Neural cell (in vitro differentiated cells): ENCODE measurements at regions not wholly inside any gene's neighbourhood (a gene's known extent, or its start where the extent isn't known, plus 50 kb on each side); places are given as distances from the start of the nearest gene placed in this dataset.

ENCODE experiments used
- H2AFZ ChIP-seq: fragments of 200-600, 300-800 bp; sonication (generic), shearing (Covaris generic); 2 replicates; pipeline ENCODE4 v1.6.0; 2014; ENCODE audit warnings: low read depth, mild to moderate bottlenecking, antibody characterized with exemption, low read length, moderate library complexity
- H3F3A ChIP-seq: fragments of 200-600 bp; shearing (Covaris generic); 2 replicates; pipeline ENCODE4 v1.6.1; 2016; ENCODE audit warnings: mild to moderate bottlenecking, moderate library complexity, mixed read lengths, antibody characterized with exemption, low read length; ENCODE audit not compliant: insufficient read depth, poor library complexity, severe bottlenecking
- H3K27ac ChIP-seq: fragments of 200-600, 300-800 bp; sonication (generic), shearing (Covaris generic); 2 replicates; pipeline ENCODE4 v1.5.1; 2014; ENCODE audit warnings: mild to moderate bottlenecking, low read length, moderate library complexity
- H3K27me3 ChIP-seq: fragments of 300-800, 200-600 bp; sonication (generic), shearing (Covaris generic); 2 replicates; pipeline ENCODE4 v1.6.0; 2014; ENCODE audit warnings: mild to moderate bottlenecking, low read depth, low read length, moderate library complexity; ENCODE audit not compliant: insufficient read depth
- H3K36me3 ChIP-seq: fragments of 300-800, 200-600 bp; sonication (generic), shearing (Covaris generic); 2 replicates; pipeline ENCODE4 v1.5.1; 2014; ENCODE audit warnings: mild to moderate bottlenecking, antibody characterized with exemption, low read length, moderate library complexity; ENCODE audit not compliant: insufficient read depth
- H3K4me2 ChIP-seq: fragments of 300-800, 200-600 bp; sonication (generic), shearing (Covaris generic); 2 replicates; pipeline ENCODE4 v1.6.0; 2014; ENCODE audit warnings: mild to moderate bottlenecking, low read length
- H3K4me3 ChIP-seq: fragments of 300-800, 200-600 bp; sonication (generic), shearing (Covaris generic); 2 replicates; pipeline ENCODE4 v1.5.1; 2014; ENCODE audit warnings: mild to moderate bottlenecking, low read length, moderate library complexity
- H3K79me2 ChIP-seq: fragments of 200-600 bp; shearing (Covaris generic); replicated peaks from 2 replicates; pipeline ENCODE4 v1.6.0; 2014; ENCODE audit warnings: mild to moderate bottlenecking, low read length, moderate library complexity; ENCODE audit not compliant: insufficient read depth
- H3K9ac ChIP-seq: fragments of 300-800, 200-600 bp; sonication (generic), shearing (Covaris generic); 2 replicates; pipeline ENCODE4 v1.6.1; 2016; ENCODE audit warnings: mild to moderate bottlenecking, low read length, mixed read lengths
- H3K9me2 ChIP-seq: fragments of 200-600 bp; shearing (Covaris generic); 2 replicates; pipeline ENCODE4 v1.6.1; 2016; ENCODE audit warnings: mild to moderate bottlenecking, low read length, mixed read lengths; ENCODE audit not compliant: insufficient read depth
- H3K9me3 ChIP-seq: fragments of 200-600, 300-800 bp; sonication (generic), shearing (Covaris generic); 2 replicates; pipeline ENCODE4 v1.6.1; 2016; ENCODE audit warnings: mild to moderate bottlenecking, mixed run types, low read length, moderate library complexity, mixed read lengths
- H4K20me1 ChIP-seq: fragments of 200-600 bp; shearing (Covaris generic); 2 replicates; pipeline ENCODE4 v1.6.1; 2016; ENCODE audit warnings: mild to moderate bottlenecking, mixed run types; ENCODE audit not compliant: insufficient read depth
- EP300 ChIP-seq: fragments of 450-650 bp; conservative IDR thresholded peaks from 2 replicates; pipeline ENCODE4 v1.6.1; 2014; ENCODE audit warnings: antibody characterized with exemption, mild to moderate bottlenecking, moderate library complexity; ENCODE audit not compliant: poor library complexity, severe bottlenecking
- MXI1 ChIP-seq: fragments of 450-650 bp; conservative IDR thresholded peaks from 2 replicates; pipeline ENCODE4 v1.6.1; 2014; ENCODE audit warnings: antibody characterized with exemption, mild to moderate bottlenecking; ENCODE audit not compliant: poor library complexity, severe bottlenecking
- POLR2AphosphoS5 ChIP-seq: IDR thresholded peaks from 2 replicates; pipeline ENCODE4 v1.6.1; 2012
- RAD21 ChIP-seq: fragments of 450-650 bp; conservative IDR thresholded peaks from 2 replicates; pipeline ENCODE4 v1.6.1; 2014; ENCODE audit warnings: antibody characterized with exemption, mild to moderate bottlenecking, moderate library complexity
- SMC3 ChIP-seq: fragments of 450-650 bp; conservative IDR thresholded peaks from 2 replicates; pipeline ENCODE4 v1.6.1; 2014; ENCODE audit warnings: antibody characterized with exemption, mild to moderate bottlenecking, moderate library complexity; ENCODE audit not compliant: poor library complexity
- TAF1 ChIP-seq: IDR thresholded peaks from 2 replicates; pipeline ENCODE4 v1.6.1; 2012; ENCODE audit warnings: low read depth
- TF ChIP-seq, protein P1 (sequence below): IDR thresholded peaks from 2 replicates; pipeline ENCODE4 v1.6.1; 2012; ENCODE audit warnings: borderline replicate concordance

DNA sequence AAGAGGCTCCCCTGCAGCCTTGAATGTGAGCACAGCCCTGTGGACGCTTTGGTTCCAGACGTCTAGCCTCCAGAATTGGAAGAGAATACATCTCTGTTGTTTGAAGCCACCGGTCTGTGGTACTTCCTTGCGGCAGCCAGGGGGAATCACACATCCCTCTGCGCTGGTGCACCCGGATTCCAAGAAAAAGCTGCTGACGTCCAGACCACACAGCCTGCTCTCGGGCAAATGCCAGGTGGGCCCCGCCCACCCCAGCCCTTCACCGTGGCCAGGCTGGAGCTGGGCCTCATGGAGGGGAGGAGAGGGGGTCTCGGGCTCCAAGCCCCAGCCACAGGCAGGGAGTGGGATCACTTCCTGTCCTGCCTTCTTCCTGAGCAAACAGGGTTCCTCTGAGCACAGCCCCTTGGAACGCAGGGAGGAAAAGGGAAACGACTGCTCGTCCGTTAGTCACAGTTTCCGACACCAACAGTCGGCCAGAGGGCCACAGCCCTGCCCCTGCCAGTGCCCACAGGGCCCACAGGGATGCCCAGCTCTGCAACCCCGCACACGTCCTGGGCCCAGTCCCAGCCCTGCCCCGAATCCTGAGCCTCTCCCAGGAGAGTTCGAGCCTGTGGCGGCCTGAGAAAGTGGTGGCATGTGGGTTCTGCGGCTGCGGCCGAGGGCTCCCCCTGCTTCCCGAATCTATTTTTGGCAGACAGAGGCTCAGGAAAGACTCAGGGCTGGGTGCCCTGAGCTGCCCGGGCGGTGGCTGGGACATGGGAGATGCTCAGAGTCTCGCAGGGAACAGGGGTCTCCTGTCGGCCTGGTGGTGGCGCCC, 85.3 kb downstream of the RFLNA start:
- no peak overlapping the region for H3K4me2 ChIP-seq
- TF ChIP-seq SMC3 (peak; percentile 39), MXI1 (no peak), RAD21 (peak; percentile 41), TAF1 (no peak)
- no peaks in the 10 kb centered on the region for H3K27me3 ChIP-seq
- no peaks in the 10 kb centered on the region for H3K79me2 ChIP-seq
- H3F3A ChIP-seq, result no peaks in the 10 kb centered on the region
- no peaks in the 10 kb centered on the region for H3K9me3 ChIP-seq
- no peak overlapping the region for H3K9ac ChIP-seq
- H3K4me3 ChIP-seq, result no peak overlapping the region
- H3K9me2 ChIP-seq, result no peaks in the 10 kb centered on the region
- H3K36me3 ChIP-seq, result no peaks in the 10 kb centered on the region
- H3K27ac ChIP-seq, result no peak overlapping the region
- H4K20me1 ChIP-seq, result no peaks in the 10 kb centered on the region
- H2AFZ ChIP-seq, result no peak overlapping the region

DNA sequence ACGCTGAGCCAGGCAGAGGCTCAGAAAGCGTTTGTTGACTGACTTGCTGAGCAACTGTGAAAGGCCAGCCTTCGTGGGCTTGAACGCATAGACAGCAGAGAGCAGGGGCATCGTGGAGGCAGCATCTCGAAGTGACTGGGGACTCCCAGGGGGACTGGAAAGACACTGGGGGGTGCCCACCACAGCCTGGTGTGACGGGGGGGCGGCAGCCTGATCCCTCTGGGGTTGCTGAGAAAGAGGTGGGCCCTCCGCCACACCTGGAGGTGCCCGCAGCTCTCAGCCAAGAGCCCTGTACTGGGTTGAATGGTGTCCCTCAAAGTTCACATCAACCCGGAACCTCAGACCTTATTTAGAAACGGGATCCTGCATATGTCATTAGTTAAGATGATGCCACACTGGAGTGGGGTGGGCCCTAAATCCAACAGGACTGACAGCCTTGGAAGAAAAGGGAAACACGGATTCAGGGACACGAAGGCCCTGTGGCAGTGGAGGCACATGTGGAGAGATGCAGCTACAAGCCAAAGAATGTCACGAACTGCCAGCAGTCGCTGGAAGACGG, 84.6 kb downstream of the RFLNA start:
- Histone ChIP-seq H3K9ac (no peak overlapping the region), H3K4me3 (no peak overlapping the region), H3K27me3 (no peaks in the 10 kb centered on the region), H3F3A (no peaks in the 10 kb centered on the region), H3K4me2 (no peak overlapping the region), H3K27ac (no peak overlapping the region), H3K36me3 (no peaks in the 10 kb centered on the region), H2AFZ (no peak overlapping the region), H3K79me2 (no peaks in the 10 kb centered on the region), H3K9me2 (no peaks in the 10 kb centered on the region), H4K20me1 (no peaks in the 10 kb centered on the region), H3K9me3 (no peaks in the 10 kb centered on the region)
- TF ChIP-seq RAD21 (no peak), POLR2AphosphoS5 (no peak), EP300 (no peak)
- TF ChIP-seq, protein P1, sequence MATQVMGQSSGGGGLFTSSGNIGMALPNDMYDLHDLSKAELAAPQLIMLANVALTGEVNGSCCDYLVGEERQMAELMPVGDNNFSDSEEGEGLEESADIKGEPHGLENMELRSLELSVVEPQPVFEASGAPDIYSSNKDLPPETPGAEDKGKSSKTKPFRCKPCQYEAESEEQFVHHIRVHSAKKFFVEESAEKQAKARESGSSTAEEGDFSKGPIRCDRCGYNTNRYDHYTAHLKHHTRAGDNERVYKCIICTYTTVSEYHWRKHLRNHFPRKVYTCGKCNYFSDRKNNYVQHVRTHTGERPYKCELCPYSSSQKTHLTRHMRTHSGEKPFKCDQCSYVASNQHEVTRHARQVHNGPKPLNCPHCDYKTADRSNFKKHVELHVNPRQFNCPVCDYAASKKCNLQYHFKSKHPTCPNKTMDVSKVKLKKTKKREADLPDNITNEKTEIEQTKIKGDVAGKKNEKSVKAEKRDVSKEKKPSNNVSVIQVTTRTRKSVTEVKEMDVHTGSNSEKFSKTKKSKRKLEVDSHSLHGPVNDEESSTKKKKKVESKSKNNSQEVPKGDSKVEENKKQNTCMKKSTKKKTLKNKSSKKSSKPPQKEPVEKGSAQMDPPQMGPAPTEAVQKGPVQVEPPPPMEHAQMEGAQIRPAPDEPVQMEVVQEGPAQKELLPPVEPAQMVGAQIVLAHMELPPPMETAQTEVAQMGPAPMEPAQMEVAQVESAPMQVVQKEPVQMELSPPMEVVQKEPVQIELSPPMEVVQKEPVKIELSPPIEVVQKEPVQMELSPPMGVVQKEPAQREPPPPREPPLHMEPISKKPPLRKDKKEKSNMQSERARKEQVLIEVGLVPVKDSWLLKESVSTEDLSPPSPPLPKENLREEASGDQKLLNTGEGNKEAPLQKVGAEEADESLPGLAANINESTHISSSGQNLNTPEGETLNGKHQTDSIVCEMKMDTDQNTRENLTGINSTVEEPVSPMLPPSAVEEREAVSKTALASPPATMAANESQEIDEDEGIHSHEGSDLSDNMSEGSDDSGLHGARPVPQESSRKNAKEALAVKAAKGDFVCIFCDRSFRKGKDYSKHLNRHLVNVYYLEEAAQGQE, result no peak

DNA sequence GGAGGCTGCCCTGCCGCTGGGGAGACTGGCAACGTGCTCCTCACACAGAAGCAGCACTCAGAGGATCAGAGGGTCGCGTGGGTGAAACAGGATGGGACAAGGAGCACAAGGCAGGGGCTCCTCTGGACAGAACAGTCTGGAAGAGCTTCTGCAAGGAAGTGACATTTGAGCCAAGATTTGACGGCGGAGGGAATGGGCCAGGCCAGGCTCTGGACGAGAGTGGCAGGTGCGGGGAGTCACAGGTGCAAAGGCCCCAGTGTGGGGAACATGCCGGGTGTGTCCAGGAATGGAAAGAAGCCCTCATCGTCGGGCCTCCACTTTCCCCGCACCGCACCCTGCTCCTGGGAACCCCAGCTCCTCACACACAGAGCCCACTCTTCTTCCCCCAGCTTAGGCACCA, 84.0 kb downstream of the RFLNA start:
- Histone ChIP-seq H3K27ac (no peak overlapping the region), H3K9ac (no peak overlapping the region), H3K79me2 (no peaks in the 10 kb centered on the region), H3F3A (no peaks in the 10 kb centered on the region), H3K9me2 (no peaks in the 10 kb centered on the region), H3K4me3 (no peak overlapping the region), H2AFZ (no peak overlapping the region), H3K27me3 (no peaks in the 10 kb centered on the region), H3K36me3 (no peaks in the 10 kb centered on the region), H4K20me1 (no peaks in the 10 kb centered on the region), H3K9me3 (no peaks in the 10 kb centered on the region), H3K4me2 (no peak overlapping the region)
- TF ChIP-seq SMC3, result no peak
